ENCODE measurements at regions not wholly inside any gene's neighbourhood (a gene's known extent, or its start where the extent isn't known, plus 50 kb on each side); places are given as distances from the start of the nearest gene placed in this dataset.

GRCh38 chr3:152192050-152192449 is 76.7 kb upstream of the MBNL1 start:
- H3K27ac Mint-ChIP-seq: no peak overlapping the region

GRCh38 chr3:152192936-152193672 is 75.6 kb upstream of the MBNL1 start:
- Mint-ChIP-seq H3K27ac (no peak overlapping the region), H3K27me3 (ENCODE audit: low read depth) (no peaks in the 10 kb centered on the region), H3K36me3 (no peaks in the 10 kb centered on the region), H3K9me3 (no peaks in the 10 kb centered on the region), H3K4me3 (no peak overlapping the region), H3K4me1 (no peaks in the 10 kb centered on the region)
- CTCF ChIA-PET: interaction anchor here (1.4 kb wide), 1 partner anchor 10 kb away, joined by 5 read pairs; no protein-coding TSS in a partner anchor
- no peak for TF ChIP-seq TEAD1 (CRISPR knock-in tag; IDR thresholded peaks at IDR 0.05)
- DNase-seq (ENCODE audit: low spot score): no peak
- POLR2A ChIA-PET: no interaction called here
- ATAC-seq: no peak

More at GRCh38 chr3:152192050-152192449, 76.7 kb upstream of the MBNL1 start:
- ChIA-PET CTCF (no interaction called here), POLR2A (no interaction called here)
- H3K4me3 Mint-ChIP-seq: no peak overlapping the region
- no peaks in the 10 kb centered on the region for H3K36me3 Mint-ChIP-seq
- H3K4me1 Mint-ChIP-seq: no peaks in the 10 kb centered on the region
- H3K27me3 Mint-ChIP-seq (ENCODE audit: low read depth): no peaks in the 10 kb centered on the region
- no peak for ATAC-seq
- TF ChIP-seq SMAD4 (CRISPR knock-in tag; IDR thresholded peaks at IDR 0.05) (no peak), EMX1 (CRISPR knock-in tag; IDR thresholded peaks at IDR 0.05) (no peak), GRHL2 (CRISPR knock-in tag; IDR thresholded peaks at IDR 0.05; ENCODE audit: insufficient replicate concordance, severe bottlenecking) (no peak), NFYB (CRISPR knock-in tag; conservative IDR thresholded peaks at IDR 0.05; ENCODE audit: low read depth) (no peak), NR3C1 (CRISPR knock-in tag; conservative IDR thresholded peaks at IDR 0.05; ENCODE audit: low read depth) (no peak), USF2 (CRISPR knock-in tag; IDR thresholded peaks at IDR 0.05) (no peak), GABPB1 (CRISPR knock-in tag; IDR thresholded peaks at IDR 0.05) (no peak), SMAD3 (CRISPR knock-in tag; IDR thresholded peaks at IDR 0.05; ENCODE audit: borderline replicate concordance) (no peak)
- no peaks in the 10 kb centered on the region for H3K9me3 Mint-ChIP-seq
- DNase-seq (ENCODE audit: low spot score): no peak

- TF ChIP-seq NFATC4 (CRISPR knock-in tag; IDR thresholded peaks at IDR 0.05): no peak
- TF ChIP-seq ZNF532 (CRISPR knock-in tag; IDR thresholded peaks at IDR 0.05; ENCODE audit: borderline replicate concordance): no peak
- Mint-ChIP-seq H3K4me3 (no peak overlapping the region), H3K36me3 (no peaks in the 10 kb centered on the region), H3K27ac (no peak overlapping the region), H3K4me1 (no peaks in the 10 kb centered on the region), H3K27me3 (ENCODE audit: low read depth) (no peaks in the 10 kb centered on the region), H3K9me3 (no peaks in the 10 kb centered on the region)
- CTCF ChIA-PET: interaction anchor here (1.4 kb wide), 1 partner anchor 10 kb away, joined by 5 read pairs; no protein-coding TSS in a partner anchor
- POLR2A ChIA-PET: no interaction called here
- DNase-seq (ENCODE audit: low spot score): no peak
- no peak for ATAC-seq
These were observed 75.0 kb upstream of the MBNL1 start for GRCh38 chr3:152193673-152194267.

- H3K27ac Mint-ChIP-seq: no peak overlapping the region
- CTCF ChIA-PET: no interaction called here
- TF ChIP-seq ZBTB43 (CRISPR knock-in tag; IDR thresholded peaks at IDR 0.05): no peak
- no peaks in the 10 kb centered on the region for H3K9me3 Mint-ChIP-seq
- DNase-seq (ENCODE audit: low spot score) (no peak), ATAC-seq (no peak)
- H3K4me3 Mint-ChIP-seq: no peak overlapping the region
- no peaks in the 10 kb centered on the region for H3K36me3 Mint-ChIP-seq
- POLR2A ChIA-PET: no interaction called here
- no peaks in the 10 kb centered on the region for H3K27me3 Mint-ChIP-seq (ENCODE audit: low read depth)
- peaks cover 2% of the 10 kb centered on the region; the same call in 1 of the 2 replicates for H3K4me1 Mint-ChIP-seq
These were observed 73.5 kb upstream of the MBNL1 start for GRCh38 chr3:152195206-152195605.
